HEK293 (cell line): ENCODE measurements at regions not wholly inside any gene's neighbourhood (a gene's known extent, or its start where the extent isn't known, plus 50 kb on each side); places are given as distances from the start of the nearest gene placed in this dataset.
A peak's percentile ranks its signal among the peaks of the same experiment; 100 is the strongest.

ENCODE experiments used
- CTCF ChIA-PET: fragments of 350-600 bp; formaldehyde crosslinking; extraction: SDS; loops from one replicate; lab custom pipeline; 2021; ENCODE audit warnings: antibody characterized with exemption; lab: Yijun Ruan, JAX
- POLR2A ChIA-PET: fragments of 300-600 bp; formaldehyde crosslinking; extraction: SDS; loops from one replicate; lab custom pipeline; 2020; ENCODE audit warnings: antibody characterized with exemption, inconsistent platforms; lab: Yijun Ruan, JAX
- H3K27ac ChIP-seq: fragments of 200-500 bp; sonication (Bioruptor generic); 2 replicates; pipeline ENCODE4 v1.5.1; 2014; ENCODE audit warnings: low read depth, low read length, control low read depth, inconsistent platforms; ENCODE audit errors: extremely low read depth
- H3K36me3 ChIP-seq, 2 experiments: fragments of 200-500 bp in 1 of 2; sonication (Bioruptor generic) in 1 of 2; 1 replicate in 1 of 2; 2 replicates in 1 of 2; pipeline ENCODE4 v1.5.1; 2014 to 2017; ENCODE audit warnings: inconsistent platforms in 2 of 2, low read length in 2 of 2; ENCODE audit not compliant: control insufficient read depth in 2 of 2, insufficient read depth in 1 of 2
- H3K4me1 ChIP-seq: fragments of 200-500 bp; sonication (Bioruptor generic); 2 replicates; pipeline ENCODE4 v1.5.1; 2014; ENCODE audit warnings: mild to moderate bottlenecking, low read length, inconsistent platforms; ENCODE audit not compliant: control insufficient read depth, insufficient read depth
- H3K4me3 ChIP-seq: 2 replicates; pipeline ENCODE4 v1.5.1; 2011; ENCODE audit warnings: low read depth, mild to moderate bottlenecking, control low read depth, low read length, moderate library complexity
- H3K9me3 ChIP-seq: fragments of 200-500 bp; sonication (Bioruptor generic); 2 replicates; pipeline ENCODE4 v1.5.1; 2014; ENCODE audit warnings: low read depth, low read length, inconsistent platforms; ENCODE audit not compliant: control insufficient read depth, insufficient read depth
- CTCF ChIP-seq: fragments of 450-650 bp; formaldehyde crosslinking; IDR thresholded peaks from 2 replicates; pipeline ENCODE4 v1.5.1; 2016; ENCODE audit warnings: missing biosample characterization, missing genetic modification characterization
- MEIS1 ChIP-seq: sonication (generic); formaldehyde crosslinking; IDR thresholded peaks from 2 replicates; pipeline ENCODE4 v1.8.1; 2022; ENCODE audit warnings: missing genetic modification reagents, mild to moderate bottlenecking, borderline replicate concordance
- SCRT1 ChIP-seq: fragments of 450-650 bp; formaldehyde crosslinking; IDR thresholded peaks from 2 replicates; pipeline ENCODE4 v1.5.1; 2016; ENCODE audit warnings: missing biosample characterization, missing genetic modification characterization, borderline replicate concordance
- SETDB1 ChIP-seq: IDR thresholded peaks from one replicate; pipeline ENCODE4 v1.6.1; 2017; ENCODE audit warnings: mild to moderate bottlenecking, low read length, moderate library complexity, mixed read lengths; ENCODE audit not compliant: insufficient read length
- TRIM28 ChIP-seq: IDR thresholded peaks from 2 replicates; pipeline ENCODE4 v1.6.1; 2011; ENCODE audit warnings: low read length, control low read depth, borderline replicate concordance
- ZIC2 ChIP-seq: fragments of 450-650 bp; formaldehyde crosslinking; IDR thresholded peaks from 2 replicates; pipeline ENCODE4 v1.5.1; 2016; ENCODE audit warnings: missing biosample characterization, missing genetic modification characterization
- ZNF132 ChIP-seq: fragments of 450-650 bp; formaldehyde crosslinking; IDR thresholded peaks from 2 replicates; pipeline ENCODE4 v1.5.1; 2017; ENCODE audit warnings: missing biosample characterization, missing genetic modification characterization, borderline replicate concordance
- ZNF140 ChIP-seq: fragments of 450-650 bp; formaldehyde crosslinking; IDR thresholded peaks from 2 replicates; pipeline ENCODE4 v1.5.1; 2016; ENCODE audit warnings: missing biosample characterization, missing genetic modification characterization
- ZNF214 ChIP-seq: fragments of 450-650 bp; formaldehyde crosslinking; IDR thresholded peaks from 2 replicates; pipeline ENCODE4 v1.5.1; 2017; ENCODE audit warnings: missing biosample characterization, mild to moderate bottlenecking, missing genetic modification characterization, borderline replicate concordance
- ZNF223 ChIP-seq: fragments of 450-650 bp; formaldehyde crosslinking; IDR thresholded peaks from 2 replicates; pipeline ENCODE4 v1.5.1; 2016; ENCODE audit warnings: missing biosample characterization, missing genetic modification characterization
- ZNF416 ChIP-seq: fragments of 450-650 bp; formaldehyde crosslinking; IDR thresholded peaks from 2 replicates; pipeline ENCODE4 v1.5.1; 2016; ENCODE audit warnings: missing biosample characterization, missing genetic modification characterization
- ZNF423 ChIP-seq: fragments of 450-650 bp; formaldehyde crosslinking; IDR thresholded peaks from 2 replicates; pipeline ENCODE4 v1.5.1; 2016; ENCODE audit warnings: missing biosample characterization, missing genetic modification characterization
- ZNF449 ChIP-seq: fragments of 450-650 bp; formaldehyde crosslinking; IDR thresholded peaks from 2 replicates; pipeline ENCODE4 v1.5.1; 2017; ENCODE audit warnings: missing biosample characterization, mild to moderate bottlenecking, missing genetic modification characterization, moderate library complexity
- ZNF521 ChIP-seq: fragments of 450-650 bp; formaldehyde crosslinking; IDR thresholded peaks from 2 replicates; pipeline ENCODE4 v1.5.1; 2017; ENCODE audit warnings: missing biosample characterization, mild to moderate bottlenecking, missing genetic modification characterization
- ZNF791 ChIP-seq: fragments of 450-650 bp; formaldehyde crosslinking; IDR thresholded peaks from 2 replicates; pipeline ENCODE4 v1.5.1; 2016; ENCODE audit warnings: missing biosample characterization, missing genetic modification characterization
- ZSCAN30 ChIP-seq: fragments of 450-650 bp; IDR thresholded peaks from 2 replicates; pipeline ENCODE4 v1.5.1; 2018; ENCODE audit warnings: missing biosample characterization, mild to moderate bottlenecking, missing genetic modification characterization, moderate library complexity
- ZSCAN4 ChIP-seq: fragments of 450-650 bp; formaldehyde crosslinking; IDR thresholded peaks from 2 replicates; pipeline ENCODE4 v1.5.1; 2017; ENCODE audit warnings: missing biosample characterization, missing genetic modification characterization
- TF ChIP-seq, protein P1 (sequence below): fragments of 450-650 bp; IDR thresholded peaks from 2 replicates; pipeline ENCODE4 v1.5.1; 2018; ENCODE audit warnings: missing biosample characterization, missing genetic modification characterization
- TF ChIP-seq, protein P2 (sequence below): fragments of 450-650 bp; formaldehyde crosslinking; IDR thresholded peaks from 2 replicates; pipeline ENCODE4; 2016; ENCODE audit warnings: missing biosample characterization, missing genetic modification characterization
- TF ChIP-seq, protein P3 (sequence below): fragments of 450-650 bp; formaldehyde crosslinking; IDR thresholded peaks from 2 replicates; pipeline ENCODE4 v1.5.1; 2016; ENCODE audit warnings: missing biosample characterization, missing genetic modification characterization
- TF ChIP-seq, protein P4 (sequence below): fragments of 450-650 bp; formaldehyde crosslinking; IDR thresholded peaks from 2 replicates; pipeline ENCODE4 v1.5.1; 2016; ENCODE audit warnings: missing biosample characterization, missing genetic modification characterization

GRCh38 chr18:41645589-41646360 lies 309.3 kb upstream of the PIK3C3 start:
- Histone ChIP-seq H3K4me3 (no peak overlapping the region), H3K27ac (no peak overlapping the region), H3K4me1 (no peaks in the 10 kb centered on the region), H3K9me3 (no peaks in the 10 kb centered on the region), H3K36me3 (no peaks in the 10 kb centered on the region)
- POLR2A ChIA-PET = no interaction called here
- CTCF ChIA-PET = no interaction called here
- TF ChIP-seq ZNF416 (no peak), TRIM28 (peak; percentile 64; the same call in 1 of the 2 replicates), ZIC2 (tag by site-specific recombination) (no peak), ZSCAN30 (tag by site-specific recombination) (no peak), SETDB1 (peak; percentile 38), MEIS1 (no peak)
- TF ChIP-seq, protein P1, sequence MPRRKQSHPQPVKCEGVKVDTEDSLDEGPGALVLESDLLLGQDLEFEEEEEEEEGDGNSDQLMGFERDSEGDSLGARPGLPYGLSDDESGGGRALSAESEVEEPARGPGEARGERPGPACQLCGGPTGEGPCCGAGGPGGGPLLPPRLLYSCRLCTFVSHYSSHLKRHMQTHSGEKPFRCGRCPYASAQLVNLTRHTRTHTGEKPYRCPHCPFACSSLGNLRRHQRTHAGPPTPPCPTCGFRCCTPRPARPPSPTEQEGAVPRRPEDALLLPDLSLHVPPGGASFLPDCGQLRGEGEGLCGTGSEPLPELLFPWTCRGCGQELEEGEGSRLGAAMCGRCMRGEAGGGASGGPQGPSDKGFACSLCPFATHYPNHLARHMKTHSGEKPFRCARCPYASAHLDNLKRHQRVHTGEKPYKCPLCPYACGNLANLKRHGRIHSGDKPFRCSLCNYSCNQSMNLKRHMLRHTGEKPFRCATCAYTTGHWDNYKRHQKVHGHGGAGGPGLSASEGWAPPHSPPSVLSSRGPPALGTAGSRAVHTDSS (tag by site-specific recombination) = no peak
- TF ChIP-seq, protein P2, sequence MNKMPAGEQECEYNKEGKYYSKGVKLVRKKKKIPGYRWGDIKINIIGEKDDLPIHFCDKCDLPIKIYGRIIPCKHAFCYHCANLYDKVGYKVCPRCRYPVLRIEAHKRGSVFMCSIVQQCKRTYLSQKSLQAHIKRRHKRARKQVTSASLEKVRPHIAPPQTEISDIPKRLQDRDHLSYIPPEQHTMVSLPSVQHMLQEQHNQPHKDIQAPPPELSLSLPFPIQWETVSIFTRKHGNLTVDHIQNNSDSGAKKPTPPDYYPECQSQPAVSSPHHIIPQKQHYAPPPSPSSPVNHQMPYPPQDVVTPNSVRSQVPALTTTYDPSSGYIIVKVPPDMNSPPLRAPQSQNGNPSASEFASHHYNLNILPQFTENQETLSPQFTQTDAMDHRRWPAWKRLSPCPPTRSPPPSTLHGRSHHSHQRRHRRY (tag by site-specific recombination) = no peak
- TF ChIP-seq, protein P3, sequence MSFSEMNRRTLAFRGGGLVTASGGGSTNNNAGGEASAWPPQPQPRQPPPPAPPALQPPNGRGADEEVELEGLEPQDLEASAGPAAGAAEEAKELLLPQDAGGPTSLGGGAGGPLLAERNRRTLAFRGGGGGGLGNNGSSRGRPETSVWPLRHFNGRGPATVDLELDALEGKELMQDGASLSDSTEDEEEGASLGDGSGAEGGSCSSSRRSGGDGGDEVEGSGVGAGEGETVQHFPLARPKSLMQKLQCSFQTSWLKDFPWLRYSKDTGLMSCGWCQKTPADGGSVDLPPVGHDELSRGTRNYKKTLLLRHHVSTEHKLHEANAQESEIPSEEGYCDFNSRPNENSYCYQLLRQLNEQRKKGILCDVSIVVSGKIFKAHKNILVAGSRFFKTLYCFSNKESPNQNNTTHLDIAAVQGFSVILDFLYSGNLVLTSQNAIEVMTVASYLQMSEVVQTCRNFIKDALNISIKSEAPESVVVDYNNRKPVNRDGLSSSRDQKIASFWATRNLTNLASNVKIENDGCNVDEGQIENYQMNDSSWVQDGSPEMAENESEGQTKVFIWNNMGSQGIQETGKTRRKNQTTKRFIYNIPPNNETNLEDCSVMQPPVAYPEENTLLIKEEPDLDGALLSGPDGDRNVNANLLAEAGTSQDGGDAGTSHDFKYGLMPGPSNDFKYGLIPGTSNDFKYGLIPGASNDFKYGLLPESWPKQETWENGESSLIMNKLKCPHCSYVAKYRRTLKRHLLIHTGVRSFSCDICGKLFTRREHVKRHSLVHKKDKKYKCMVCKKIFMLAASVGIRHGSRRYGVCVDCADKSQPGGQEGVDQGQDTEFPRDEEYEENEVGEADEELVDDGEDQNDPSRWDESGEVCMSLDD (tag by site-specific recombination) = no peak
- TF ChIP-seq, protein P4, sequence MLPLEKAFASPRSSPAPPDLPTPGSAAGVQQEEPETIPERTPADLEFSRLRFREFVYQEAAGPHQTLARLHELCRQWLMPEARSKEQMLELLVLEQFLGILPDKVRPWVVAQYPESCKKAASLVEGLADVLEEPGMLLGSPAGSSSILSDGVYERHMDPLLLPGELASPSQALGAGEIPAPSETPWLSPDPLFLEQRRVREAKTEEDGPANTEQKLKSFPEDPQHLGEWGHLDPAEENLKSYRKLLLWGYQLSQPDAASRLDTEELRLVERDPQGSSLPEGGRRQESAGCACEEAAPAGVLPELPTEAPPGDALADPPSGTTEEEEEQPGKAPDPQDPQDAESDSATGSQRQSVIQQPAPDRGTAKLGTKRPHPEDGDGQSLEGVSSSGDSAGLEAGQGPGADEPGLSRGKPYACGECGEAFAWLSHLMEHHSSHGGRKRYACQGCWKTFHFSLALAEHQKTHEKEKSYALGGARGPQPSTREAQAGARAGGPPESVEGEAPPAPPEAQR (tag by site-specific recombination) = no peak

GRCh38 chr18:41644466-41644865 lies 310.6 kb upstream of the PIK3C3 start:
- CTCF ChIA-PET = no interaction called here
- no peaks in the 10 kb centered on the region for H3K9me3 ChIP-seq
- no peak overlapping the region for H3K4me3 ChIP-seq
- H3K36me3 ChIP-seq = no peaks in the 10 kb centered on the region
- TF ChIP-seq ZNF449 (no peak), ZNF214 (tag by site-specific recombination) (no peak), ZNF791 (tag by site-specific recombination) (no peak), ZNF423 (tag by site-specific recombination) (no peak), SCRT1 (tag by site-specific recombination) (no peak), ZNF132 (no peak), CTCF (tag by site-specific recombination) (no peak), ZNF223 (no peak), ZSCAN4 (tag by site-specific recombination) (no peak), ZNF140 (tag by site-specific recombination) (no peak), ZNF521 (tag by site-specific recombination) (no peak)
- no peaks in the 10 kb centered on the region for H3K4me1 ChIP-seq
- POLR2A ChIA-PET = no interaction called here
- no peak overlapping the region for H3K27ac ChIP-seq
